Activated CD4-positive, alpha-beta T cell treated with anti-CD3 and anti-CD28 coated beads for 36 hours (primary cell): ENCODE measurements at regions not wholly inside any gene's neighbourhood (a gene's known extent, or its start where the extent isn't known, plus 50 kb on each side); places are given as distances from the start of the nearest gene placed in this dataset.

Experiments used
- ATAC-seq: fragments of 200-7000 bp; cut with Tn5 transposase; one replicate; pipeline ENCODE4 v1.10.0; 2021; ENCODE audit warnings: mild to moderate bottlenecking, moderate library complexity
- CTCF ChIA-PET: fragments of 350-600 bp; sonication (Branson Sonifier 250); formaldehyde crosslinking; loops from one replicate; lab custom pipeline; 2021; ENCODE audit warnings: antibody characterized with exemption; lab: Charles Lee
- POLR2A ChIA-PET: fragments of 350-600 bp; sonication (Branson Sonifier 250); formaldehyde crosslinking; loops from one replicate; lab custom pipeline; 2021; ENCODE audit warnings: antibody characterized with exemption, inconsistent platforms; lab: Charles Lee
- DNase-seq: peaks from one replicate; pipeline ENCODE4 v3.0.0-alpha.2; 2020
- H3K27ac Mint-ChIP-seq: one replicate; pipeline ENCODE4 v1.8.0; 2021; ENCODE audit warnings: mixed read lengths
- H3K27me3 Mint-ChIP-seq: one replicate; pipeline ENCODE4 v1.8.0; 2021; ENCODE audit warnings: mixed read lengths
- H3K36me3 Mint-ChIP-seq: one replicate; pipeline ENCODE4 v1.8.0; 2021; ENCODE audit warnings: low read depth, mixed read lengths
- H3K4me1 Mint-ChIP-seq: one replicate; pipeline ENCODE4 v1.8.0; 2021; ENCODE audit warnings: mixed read lengths
- H3K4me3 Mint-ChIP-seq: one replicate; pipeline ENCODE4 v1.8.0; 2021; ENCODE audit warnings: mild to moderate bottlenecking, moderate library complexity, mixed read lengths
- H3K9me3 Mint-ChIP-seq: one replicate; pipeline ENCODE4 v1.8.0; 2021; ENCODE audit warnings: low read depth, mixed read lengths
- intact Hi-C, 2 experiments: fragments of 100-400 bp; cut with DNase I in 1 of 2; cut with micrococcal nuclease in 1 of 2; formaldehyde crosslinking; loops; one replicate each; pipeline versions ENCODE4 v1.14.2 to v1.15.1; 2022 to 2024; cut with DNase I, micrococcal nuclease

DNA sequence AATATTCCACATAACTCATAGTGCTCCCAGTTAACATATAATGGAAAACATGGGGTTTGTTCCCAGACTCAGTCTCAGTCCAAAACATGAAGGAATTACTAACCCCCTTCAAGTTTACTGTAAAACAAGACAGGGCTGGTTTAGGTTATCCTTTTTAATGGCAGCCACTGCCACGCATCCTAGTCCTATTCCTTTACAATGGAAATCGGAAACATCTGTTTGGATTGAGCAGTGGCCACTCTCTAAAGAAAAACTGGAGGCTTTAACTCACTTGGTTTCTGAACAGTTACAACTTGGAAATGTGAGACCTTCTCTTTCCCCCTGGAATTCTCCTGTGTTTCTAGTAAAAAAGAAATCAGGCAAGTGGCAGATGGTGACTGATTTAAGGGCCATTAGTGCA lies 609.9 kb upstream of the ACO1 start:
- ChIA-PET CTCF (no interaction called here), POLR2A (no interaction called here)
- peaks cover 2% of the 10 kb centered on the region for H3K36me3 Mint-ChIP-seq
- no peak overlapping the region for H3K27ac Mint-ChIP-seq
- ATAC-seq (no peak), DNase-seq (no peak)
- no peak overlapping the region for H3K4me3 Mint-ChIP-seq
- H3K9me3 Mint-ChIP-seq: peaks cover 25% of the 10 kb centered on the region
- no peaks in the 10 kb centered on the region for H3K4me1 Mint-ChIP-seq
- intact Hi-C loops: no loop called here
- no peaks in the 10 kb centered on the region for H3K27me3 Mint-ChIP-seq

DNA sequence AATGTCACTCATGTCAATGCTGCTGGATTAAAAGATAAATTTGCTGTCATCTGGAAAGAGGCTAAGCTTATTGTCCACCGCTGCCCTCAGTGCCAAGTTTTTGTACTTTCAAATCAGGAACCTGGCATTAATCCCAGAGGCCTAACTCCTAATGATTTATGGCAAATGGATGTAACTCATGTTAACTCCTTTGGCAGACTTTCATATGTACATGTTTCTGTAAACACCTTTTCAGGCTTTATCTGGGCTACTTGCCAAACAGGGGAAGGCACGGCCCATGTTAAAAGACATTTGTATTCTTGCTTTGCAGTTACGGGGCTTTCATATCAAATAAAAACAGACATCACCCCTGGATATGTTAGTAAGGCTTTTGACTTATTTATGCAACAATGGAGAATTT lies 608.0 kb upstream of the ACO1 start:
- Mint-ChIP-seq H3K27me3 (no peaks in the 10 kb centered on the region), H3K9me3 (peaks cover 34% of the 10 kb centered on the region), H3K36me3 (peaks cover 2% of the 10 kb centered on the region), H3K27ac (no peak overlapping the region), H3K4me1 (no peaks in the 10 kb centered on the region), H3K4me3 (no peak overlapping the region)
- DNase-seq (no peak), ATAC-seq (no peak)
- POLR2A ChIA-PET: no interaction called here
- intact Hi-C loops: no loop called here
- CTCF ChIA-PET: no interaction called here

DNA sequence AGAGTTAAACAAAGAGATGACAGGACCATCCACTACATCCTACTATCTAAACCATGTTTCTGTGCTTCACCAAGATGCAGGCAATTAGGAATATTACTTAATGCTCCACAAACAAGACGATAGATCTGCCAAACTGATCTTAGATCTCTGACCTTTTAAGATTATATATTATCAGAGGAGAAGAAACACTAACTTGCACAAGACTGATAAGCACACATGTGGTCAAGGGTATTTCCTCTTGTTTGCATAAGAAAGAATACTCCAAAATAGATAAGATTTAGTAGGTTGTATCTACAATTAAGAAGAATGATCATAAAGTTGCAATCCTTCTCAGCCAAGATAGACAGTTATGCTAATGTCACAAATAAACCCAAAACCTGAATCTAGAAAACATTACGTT lies 601.0 kb upstream of the ACO1 start:
- Mint-ChIP-seq H3K27me3 (peaks cover 4% of the 10 kb centered on the region), H3K36me3 (no peaks in the 10 kb centered on the region), H3K4me1 (peaks cover 2% of the 10 kb centered on the region), H3K9me3 (peaks cover 26% of the 10 kb centered on the region), H3K4me3 (no peak overlapping the region), H3K27ac (no peak overlapping the region)
- ChIA-PET POLR2A (no interaction called here), CTCF (no interaction called here)
- no peak for ATAC-seq
- DNase-seq: no peak
- intact Hi-C loops: no loop called here

GRCh38 chr9:31790720-31791119 lies 593.7 kb upstream of the ACO1 start:
- Mint-ChIP-seq H3K9me3 (no peaks in the 10 kb centered on the region), H3K4me1 (no peaks in the 10 kb centered on the region), H3K27ac (no peak overlapping the region), H3K27me3 (peaks cover 2% of the 10 kb centered on the region), H3K36me3 (no peaks in the 10 kb centered on the region), H3K4me3 (no peak overlapping the region)
- no peak for ATAC-seq
- CTCF ChIA-PET: no interaction called here
- intact Hi-C loops: no loop called here
- DNase-seq: no peak
- POLR2A ChIA-PET: no interaction called here

DNA sequence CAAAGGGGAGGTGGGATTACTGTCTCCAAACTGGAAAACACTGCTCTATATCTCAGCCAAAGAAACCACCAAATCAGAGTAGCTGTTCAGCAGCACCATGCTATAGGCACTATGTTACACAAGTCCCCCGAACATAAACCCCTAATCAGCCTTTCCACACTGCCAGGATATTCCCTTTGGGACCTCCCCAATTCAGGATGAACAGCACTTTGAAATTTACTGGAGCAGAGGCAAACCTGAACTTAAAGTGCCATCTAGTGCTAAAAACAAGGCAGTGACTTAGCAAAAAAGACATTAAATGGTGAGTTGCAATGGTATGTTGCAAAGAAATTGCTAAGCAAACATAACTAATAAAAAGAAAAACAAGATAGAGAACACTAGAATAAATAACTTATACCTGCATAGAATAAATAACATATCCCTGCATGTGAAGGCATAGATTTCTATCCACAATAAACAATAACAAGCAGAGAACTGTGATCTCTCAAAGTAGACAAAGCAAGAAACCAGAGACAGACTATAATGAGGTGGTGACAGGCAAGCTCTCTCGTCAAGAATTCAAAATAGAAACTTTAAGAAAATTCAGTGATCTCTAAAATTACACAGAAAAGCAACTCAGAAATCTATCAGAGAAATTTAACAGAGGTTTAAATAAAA lies 584.4 kb upstream of the ACO1 start:
- POLR2A ChIA-PET: no interaction called here
- DNase-seq (no peak), ATAC-seq (no peak)

GRCh38 chr9:31807574-31808256 lies 576.7 kb upstream of the ACO1 start:
- intact Hi-C loops: loop anchor here in 1 of 2 experiments (10.0 kb wide), 1 partner anchor 447 kb away; no protein-coding TSS in a partner anchor
- ChIA-PET CTCF (interaction anchor here (0.6 kb wide), 1 partner anchor 568 kb away, joined by 5 read pairs; no protein-coding TSS in a partner anchor), POLR2A (no interaction called here)
- Mint-ChIP-seq H3K4me1 (no peaks in the 10 kb centered on the region), H3K9me3 (no peaks in the 10 kb centered on the region), H3K27ac (no peak overlapping the region), H3K4me3 (no peak overlapping the region), H3K36me3 (no peaks in the 10 kb centered on the region), H3K27me3 (peaks cover 17% of the 10 kb centered on the region)
- DNase-seq (no peak), ATAC-seq (no peak)

More for the DNA sequence above, 584.4 kb upstream of the ACO1 start:
- Mint-ChIP-seq H3K27me3 (no peaks in the 10 kb centered on the region), H3K36me3 (no peaks in the 10 kb centered on the region), H3K4me1 (peaks cover 9% of the 10 kb centered on the region), H3K4me3 (no peak overlapping the region), H3K27ac (no peak overlapping the region), H3K9me3 (no peaks in the 10 kb centered on the region)
- intact Hi-C loops: loop anchor here (1.0 to 10.0 kb wide), 2 partner anchors 455 to 680 kb away; no protein-coding TSS in a partner anchor
- CTCF ChIA-PET: interaction anchor here (0.7 to 1.0 kb wide), 3 partner anchors 274 to 682 kb away, joined by 3 to 4 read pairs (median 3); no protein-coding TSS in a partner anchor

DNA sequence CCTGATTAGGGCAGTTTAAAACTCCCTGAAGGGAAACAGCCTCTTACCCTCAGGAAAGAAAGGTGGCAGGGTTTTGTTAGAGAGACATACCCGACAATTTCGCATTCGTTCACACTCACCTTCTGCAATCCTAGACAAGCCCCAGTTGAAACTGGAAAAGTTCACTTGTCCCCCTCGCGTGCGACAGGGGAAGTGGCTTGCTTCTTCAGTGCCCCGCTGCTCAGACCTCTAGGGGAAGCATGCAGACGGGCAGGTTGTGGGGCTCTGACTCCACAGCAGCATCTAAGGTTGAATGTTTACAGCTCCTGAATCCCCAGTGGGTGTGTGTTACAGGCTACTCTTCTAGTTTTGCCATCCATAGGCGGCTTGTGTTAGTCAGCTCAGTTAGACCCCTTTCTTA lies 575.7 kb upstream of the ACO1 start:
- CTCF ChIA-PET: no interaction called here
- Mint-ChIP-seq H3K9me3 (no peaks in the 10 kb centered on the region), H3K4me1 (no peaks in the 10 kb centered on the region), H3K27me3 (peaks cover 17% of the 10 kb centered on the region), H3K27ac (no peak overlapping the region), H3K36me3 (no peaks in the 10 kb centered on the region), H3K4me3 (no peak overlapping the region)
- POLR2A ChIA-PET: no interaction called here
- no peak for DNase-seq
- intact Hi-C loops: loop anchor here in 1 of 2 experiments (10.0 kb wide), 1 partner anchor 446 kb away; no protein-coding TSS in a partner anchor
- no peak for ATAC-seq

DNA sequence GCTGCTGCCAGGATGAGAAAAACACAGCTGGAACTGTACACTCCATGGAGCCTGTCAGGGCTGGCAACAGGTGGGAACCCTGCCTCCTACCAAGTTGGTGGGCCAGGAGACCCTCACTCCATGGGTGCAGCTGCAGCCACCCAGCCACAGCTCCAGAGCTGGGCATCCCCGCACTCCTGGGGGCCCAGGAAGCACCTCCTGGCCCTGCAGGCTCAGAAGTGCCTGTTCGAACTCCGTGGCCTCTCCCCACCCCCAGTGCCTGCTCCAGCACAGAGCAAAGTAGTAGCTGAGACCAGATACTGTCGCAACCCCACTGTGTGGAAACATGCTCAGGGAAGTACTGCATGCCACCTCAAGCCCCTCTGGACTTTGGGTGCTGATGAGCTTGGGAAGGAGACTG lies 564.0 kb upstream of the ACO1 start:
- Mint-ChIP-seq H3K27me3 (peaks cover 7% of the 10 kb centered on the region), H3K36me3 (no peaks in the 10 kb centered on the region), H3K9me3 (no peaks in the 10 kb centered on the region), H3K4me1 (no peaks in the 10 kb centered on the region), H3K27ac (no peak overlapping the region), H3K4me3 (no peak overlapping the region)
- ATAC-seq (no peak), DNase-seq (no peak)
- ChIA-PET POLR2A (no interaction called here), CTCF (interaction anchor here (0.6 kb wide), 1 partner anchor 650 kb away, joined by 3 read pairs; no protein-coding TSS in a partner anchor)
- intact Hi-C loops: no loop called here

GRCh38 chr9:31821583-31821982 lies 562.9 kb upstream of the ACO1 start:
- Mint-ChIP-seq H3K9me3 (no peaks in the 10 kb centered on the region), H3K36me3 (no peaks in the 10 kb centered on the region), H3K27me3 (peaks cover 7% of the 10 kb centered on the region), H3K4me3 (no peak overlapping the region), H3K4me1 (no peaks in the 10 kb centered on the region), H3K27ac (no peak overlapping the region)
- intact Hi-C loops: no loop called here
- ATAC-seq (no peak), DNase-seq (no peak)
- POLR2A ChIA-PET: no interaction called here
- CTCF ChIA-PET: no interaction called here

DNA sequence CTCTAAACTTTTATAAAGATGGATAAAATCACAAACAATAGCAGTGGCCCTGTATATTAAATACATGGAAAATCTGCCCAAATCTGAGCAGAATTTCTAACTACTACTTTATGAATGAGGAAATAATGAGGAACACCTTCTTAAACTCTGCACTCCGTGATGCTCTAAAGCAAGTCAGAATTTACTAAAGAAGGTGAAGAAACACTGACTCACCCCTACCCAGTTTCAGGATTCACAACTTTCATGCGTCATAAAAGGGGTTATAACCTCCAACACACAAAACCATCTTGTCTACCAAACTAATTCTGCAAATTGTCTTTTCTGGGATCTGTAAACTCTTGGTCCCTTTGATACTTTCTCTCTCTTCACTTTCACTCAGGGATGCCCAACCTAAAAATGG lies 561.1 kb upstream of the ACO1 start:
- no peak for DNase-seq
- H3K9me3 Mint-ChIP-seq: no peaks in the 10 kb centered on the region
- intact Hi-C loops: no loop called here
- peaks cover 7% of the 10 kb centered on the region for H3K27me3 Mint-ChIP-seq
- ChIA-PET POLR2A (no interaction called here), CTCF (no interaction called here)
- no peaks in the 10 kb centered on the region for H3K4me1 Mint-ChIP-seq
- H3K4me3 Mint-ChIP-seq: no peak overlapping the region
- peak; percentile 55 for ATAC-seq
- H3K27ac Mint-ChIP-seq: no peak overlapping the region
- H3K36me3 Mint-ChIP-seq: no peaks in the 10 kb centered on the region

DNA sequence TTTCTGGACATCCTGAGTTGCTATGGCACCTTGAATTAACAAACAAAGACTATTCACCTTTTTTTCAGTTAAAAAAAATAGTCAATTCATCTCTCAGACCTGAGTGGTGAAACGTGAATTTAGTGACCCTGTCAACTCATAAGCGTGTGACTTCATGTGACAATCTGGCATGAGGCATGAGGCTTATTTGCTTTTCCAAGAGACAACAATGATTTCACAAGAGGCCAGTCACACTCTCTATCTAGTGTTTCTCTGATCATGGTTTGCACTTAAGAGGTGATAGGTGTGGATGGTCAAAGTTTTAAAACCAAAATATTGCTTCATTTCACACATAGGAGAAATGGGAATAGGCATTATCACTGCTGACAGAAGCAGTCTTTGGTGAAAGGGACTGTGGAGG lies 559.6 kb upstream of the ACO1 start:
- ATAC-seq (no peak), DNase-seq (no peak)
- H3K27ac Mint-ChIP-seq: no peak overlapping the region
- no peaks in the 10 kb centered on the region for H3K9me3 Mint-ChIP-seq
- ChIA-PET CTCF (no interaction called here), POLR2A (no interaction called here)
- peaks cover 7% of the 10 kb centered on the region for H3K27me3 Mint-ChIP-seq
- H3K4me1 Mint-ChIP-seq: no peaks in the 10 kb centered on the region
- H3K4me3 Mint-ChIP-seq: no peak overlapping the region
- intact Hi-C loops: no loop called here
- H3K36me3 Mint-ChIP-seq: no peaks in the 10 kb centered on the region

DNA sequence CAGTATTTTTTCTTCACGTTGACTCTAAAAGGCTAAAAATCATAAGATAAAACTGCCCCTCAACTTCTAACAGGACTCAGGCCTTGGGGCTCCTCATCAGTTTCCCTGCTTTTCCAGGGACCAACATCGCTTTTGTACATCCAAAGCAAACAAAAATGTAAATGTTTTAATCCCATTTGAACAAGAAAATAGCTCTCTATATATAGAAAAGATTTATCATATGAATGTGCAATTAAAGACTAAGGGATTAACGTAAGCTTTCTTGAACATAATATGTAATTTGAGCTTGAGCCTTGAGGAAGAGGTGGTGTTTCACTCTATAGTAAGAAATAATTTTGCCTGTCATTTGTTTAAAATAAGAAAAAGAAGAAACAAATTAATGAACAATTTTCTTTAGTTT lies 547.2 kb upstream of the ACO1 start:
- ChIA-PET CTCF (no interaction called here), POLR2A (no interaction called here)
- Mint-ChIP-seq H3K9me3 (no peaks in the 10 kb centered on the region), H3K36me3 (no peaks in the 10 kb centered on the region), H3K27ac (no peak overlapping the region), H3K4me3 (no peak overlapping the region), H3K4me1 (no peaks in the 10 kb centered on the region), H3K27me3 (peaks cover 2% of the 10 kb centered on the region)
- ATAC-seq: no peak
- intact Hi-C loops: no loop called here
- no peak for DNase-seq
